Ovary (tissue), 3 donors: ENCODE measurements at regions not wholly inside any gene's neighbourhood (a gene's known extent, or its start where the extent isn't known, plus 50 kb on each side); places are given as distances from the start of the nearest gene placed in this dataset.

ENCODE experiments used
- EP300 ChIP-seq: sonication (generic); formaldehyde crosslinking; IDR thresholded peaks from one replicate; pipeline ENCODE4 v1.6.1; 2017; ENCODE audit warnings: antibody characterized with exemption
- POLR2A ChIP-seq: fragments of 450-650 bp; IDR thresholded peaks from one replicate; pipeline ENCODE4 v1.6.1; 2017; ENCODE audit warnings: antibody characterized with exemption, mild to moderate bottlenecking, moderate library complexity
- TF ChIP-seq, protein P1 (sequence below), 3 donors: fragments of 450-650 bp in 2 of 3; fragments of 200-600 bp in 1 of 3; IDR thresholded peaks; one replicate each; pipeline versions ENCODE4 v1.5.1 to v1.8.0; 2016 to 2022; ENCODE audit warnings: antibody characterized with exemption in 3 of 3, mild to moderate bottlenecking in 1 of 3
- donor health status: DM: no; HTN: no; CAD: no.

DNA sequence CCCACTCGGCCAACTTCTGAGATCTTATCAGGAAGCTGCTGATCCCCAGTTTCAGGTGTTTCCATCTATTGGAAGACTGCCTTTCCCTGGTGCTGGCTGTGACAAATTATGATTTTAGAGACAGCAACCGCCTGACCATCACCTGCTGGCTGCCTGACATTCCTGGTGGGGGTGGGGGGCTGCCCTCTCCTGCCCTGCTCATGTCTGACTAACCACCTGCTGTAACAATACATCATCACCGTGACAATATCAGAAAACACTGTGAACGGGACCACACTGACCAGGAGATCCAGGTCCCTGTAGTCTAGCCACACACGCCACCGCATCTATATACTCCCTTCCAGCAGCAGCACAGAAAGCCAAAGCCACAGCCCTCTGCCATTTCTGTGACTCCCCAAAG is 537.5 kb downstream of the QKI start:
- TF ChIP-seq, protein P1, sequence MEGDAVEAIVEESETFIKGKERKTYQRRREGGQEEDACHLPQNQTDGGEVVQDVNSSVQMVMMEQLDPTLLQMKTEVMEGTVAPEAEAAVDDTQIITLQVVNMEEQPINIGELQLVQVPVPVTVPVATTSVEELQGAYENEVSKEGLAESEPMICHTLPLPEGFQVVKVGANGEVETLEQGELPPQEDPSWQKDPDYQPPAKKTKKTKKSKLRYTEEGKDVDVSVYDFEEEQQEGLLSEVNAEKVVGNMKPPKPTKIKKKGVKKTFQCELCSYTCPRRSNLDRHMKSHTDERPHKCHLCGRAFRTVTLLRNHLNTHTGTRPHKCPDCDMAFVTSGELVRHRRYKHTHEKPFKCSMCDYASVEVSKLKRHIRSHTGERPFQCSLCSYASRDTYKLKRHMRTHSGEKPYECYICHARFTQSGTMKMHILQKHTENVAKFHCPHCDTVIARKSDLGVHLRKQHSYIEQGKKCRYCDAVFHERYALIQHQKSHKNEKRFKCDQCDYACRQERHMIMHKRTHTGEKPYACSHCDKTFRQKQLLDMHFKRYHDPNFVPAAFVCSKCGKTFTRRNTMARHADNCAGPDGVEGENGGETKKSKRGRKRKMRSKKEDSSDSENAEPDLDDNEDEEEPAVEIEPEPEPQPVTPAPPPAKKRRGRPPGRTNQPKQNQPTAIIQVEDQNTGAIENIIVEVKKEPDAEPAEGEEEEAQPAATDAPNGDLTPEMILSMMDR (IDR thresholded peaks at IDR 0.05) = no peak
- no peak for TF ChIP-seq POLR2A
- TF ChIP-seq EP300 = no peak
